ENCODE measurements at regions not wholly inside any gene's neighbourhood (a gene's known extent, or its start where the extent isn't known, plus 50 kb on each side); places are given as distances from the start of the nearest gene placed in this dataset.

DNA sequence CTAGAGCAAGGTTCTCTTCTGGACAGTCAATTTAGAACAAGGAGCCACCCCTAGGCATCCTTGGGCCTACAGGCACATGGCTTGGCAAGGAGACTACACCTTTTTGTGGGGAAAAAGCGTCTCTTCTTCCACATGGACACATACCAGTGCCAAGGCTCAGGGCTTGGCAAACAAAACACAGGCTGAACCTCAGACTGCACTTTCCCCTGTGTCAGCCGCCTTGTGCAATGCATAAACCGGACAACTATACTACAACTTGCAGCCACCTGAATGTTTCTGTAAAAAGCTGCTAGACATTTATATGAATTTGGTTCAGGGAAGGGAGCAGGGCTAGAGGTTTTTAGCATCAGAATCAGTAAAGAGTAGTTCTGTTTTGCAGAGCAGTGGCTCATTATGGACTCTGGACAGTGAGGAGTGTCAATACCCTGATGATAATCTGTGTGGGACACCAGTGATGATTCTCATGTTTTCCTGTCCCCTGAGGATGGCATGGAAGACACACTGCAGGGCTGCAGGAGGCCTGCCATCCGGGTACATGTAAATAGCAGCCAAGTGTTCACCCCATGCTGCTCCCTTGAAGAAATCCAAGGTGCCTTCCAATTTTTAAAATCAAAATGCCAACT, 118.9 kb downstream of the GATA3 start:
- TF ChIP-seq EP300 (IDR thresholded peaks at IDR 0.05) (no peak), POLR2A (IDR thresholded peaks at IDR 0.05) (no peak), POLR2AphosphoS5 (IDR thresholded peaks at IDR 0.05) (no peak)
- TF ChIP-seq, protein P1, sequence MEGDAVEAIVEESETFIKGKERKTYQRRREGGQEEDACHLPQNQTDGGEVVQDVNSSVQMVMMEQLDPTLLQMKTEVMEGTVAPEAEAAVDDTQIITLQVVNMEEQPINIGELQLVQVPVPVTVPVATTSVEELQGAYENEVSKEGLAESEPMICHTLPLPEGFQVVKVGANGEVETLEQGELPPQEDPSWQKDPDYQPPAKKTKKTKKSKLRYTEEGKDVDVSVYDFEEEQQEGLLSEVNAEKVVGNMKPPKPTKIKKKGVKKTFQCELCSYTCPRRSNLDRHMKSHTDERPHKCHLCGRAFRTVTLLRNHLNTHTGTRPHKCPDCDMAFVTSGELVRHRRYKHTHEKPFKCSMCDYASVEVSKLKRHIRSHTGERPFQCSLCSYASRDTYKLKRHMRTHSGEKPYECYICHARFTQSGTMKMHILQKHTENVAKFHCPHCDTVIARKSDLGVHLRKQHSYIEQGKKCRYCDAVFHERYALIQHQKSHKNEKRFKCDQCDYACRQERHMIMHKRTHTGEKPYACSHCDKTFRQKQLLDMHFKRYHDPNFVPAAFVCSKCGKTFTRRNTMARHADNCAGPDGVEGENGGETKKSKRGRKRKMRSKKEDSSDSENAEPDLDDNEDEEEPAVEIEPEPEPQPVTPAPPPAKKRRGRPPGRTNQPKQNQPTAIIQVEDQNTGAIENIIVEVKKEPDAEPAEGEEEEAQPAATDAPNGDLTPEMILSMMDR (IDR thresholded peaks at IDR 0.05): no peak
